GM23338 (cell line): ENCODE measurements at regions not wholly inside any gene's neighbourhood (a gene's known extent, or its start where the extent isn't known, plus 50 kb on each side); places are given as distances from the start of the nearest gene placed in this dataset.

Source experiments
- ATAC-seq: fragments of 200-7000 bp; cut with Tn5 transposase; 3 replicates; pipeline ENCODE4 v1.9.1; 2020
- DNase-seq: peaks from one replicate; pipeline ENCODE4 v3.0.0-alpha.2; 2015; ENCODE audit warnings: low spot score
- H2AFZ ChIP-seq: fragments of 200-600 bp; sonication (generic); 2 replicates; pipeline ENCODE4 v1.8.0; 2016; ENCODE audit warnings: antibody characterized with exemption, mild to moderate bottlenecking, moderate library complexity
- H3F3A ChIP-seq: fragments of 200-600 bp; sonication (generic); replicated peaks from 2 replicates; pipeline ENCODE4 v1.8.0; 2017; ENCODE audit warnings: antibody characterized with exemption, mixed run types, low read depth
- H3K27ac ChIP-seq: fragments of 200-600 bp; sonication (generic); 2 replicates; pipeline ENCODE4 v1.6.1; 2016; ENCODE audit warnings: low read depth
- H3K27me3 ChIP-seq: fragments of 200-600 bp; sonication (generic); 2 replicates; pipeline ENCODE4 v1.8.0; 2016; ENCODE audit warnings: mild to moderate bottlenecking, mixed run types, moderate library complexity; ENCODE audit not compliant: insufficient read depth
- H3K36me3 ChIP-seq: fragments of 200-600 bp; sonication (generic); 2 replicates; pipeline ENCODE4 v1.8.0; 2016; ENCODE audit warnings: mild to moderate bottlenecking; ENCODE audit not compliant: insufficient read depth
- H3K4me1 ChIP-seq: fragments of 200-600 bp; sonication (generic); 2 replicates; pipeline ENCODE4 v1.8.0; 2016; ENCODE audit warnings: mild to moderate bottlenecking, moderate library complexity; ENCODE audit not compliant: insufficient read depth
- H3K4me2 ChIP-seq: fragments of 200-600 bp; sonication (generic); 2 replicates; pipeline ENCODE4 v1.7.1; 2017; ENCODE audit warnings: mixed run types
- H3K4me3 ChIP-seq: fragments of 200-600 bp; sonication (generic); 2 replicates; pipeline ENCODE4 v1.6.1; 2016; ENCODE audit warnings: mixed run types
- H3K79me2 ChIP-seq: fragments of 200-600 bp; sonication (generic); replicated peaks from 2 replicates; pipeline ENCODE4 v1.8.0; 2017; ENCODE audit warnings: mild to moderate bottlenecking; ENCODE audit not compliant: insufficient read depth
- H3K9me2 ChIP-seq: fragments of 200-600 bp; sonication (generic); 2 replicates; pipeline ENCODE4 v1.8.0; 2017; ENCODE audit not compliant: insufficient read depth
- H4K20me1 ChIP-seq: fragments of 200-600 bp; sonication (generic); replicated peaks from 2 replicates; pipeline ENCODE4 v1.8.0; 2017; ENCODE audit warnings: mild to moderate bottlenecking; ENCODE audit not compliant: insufficient read depth
- H3K27ac Mint-ChIP-seq: 2 replicates; pipeline ENCODE4 v1.8.0; 2020; ENCODE audit warnings: inconsistent platforms, mild to moderate bottlenecking, moderate library complexity, mixed read lengths
- H3K27me3 Mint-ChIP-seq: 3 replicates; pipeline ENCODE4 v1.8.0; 2022; ENCODE audit warnings: low read depth, mild to moderate bottlenecking, moderate library complexity, mixed read lengths, inconsistent platforms; ENCODE audit not compliant: insufficient read depth, poor library complexity
- H3K36me3 Mint-ChIP-seq: 3 replicates; pipeline ENCODE4 v1.8.0; 2021; ENCODE audit warnings: low read depth, mild to moderate bottlenecking, inconsistent platforms, moderate library complexity, mixed read lengths
- H3K4me1 Mint-ChIP-seq: 3 replicates; pipeline ENCODE4 v1.8.0; 2020; ENCODE audit warnings: mild to moderate bottlenecking, inconsistent platforms, mixed read lengths
- H3K4me3 Mint-ChIP-seq: 3 replicates; pipeline ENCODE4 v1.8.0; 2021; ENCODE audit warnings: moderate library complexity, mild to moderate bottlenecking, inconsistent platforms, mixed read lengths
- H3K9me3 Mint-ChIP-seq: 3 replicates; pipeline ENCODE4 v1.8.0; 2020; ENCODE audit warnings: moderate library complexity, mild to moderate bottlenecking, inconsistent platforms, mixed read lengths
- CREB1 ChIP-seq: fragments of 250-450 bp; sonication (Bioruptor Pico); IDR thresholded peaks from 2 replicates; pipeline ENCODE4 v1.5.0; 2020; ENCODE audit warnings: low read depth, mild to moderate bottlenecking, moderate library complexity
- EZH2phosphoT487 ChIP-seq: fragments of 200-600 bp; sonication (generic); IDR thresholded peaks from one replicate; pipeline ENCODE4 v1.8.1; 2018; ENCODE audit warnings: antibody characterized with exemption; ENCODE audit not compliant: unreplicated experiment
- NANOG ChIP-seq: IDR thresholded peaks from 2 replicates; pipeline ENCODE4 v1.6.1; 2016; ENCODE audit warnings: antibody characterized with exemption, borderline replicate concordance
- STAT1 ChIP-seq: IDR thresholded peaks from one replicate; pipeline ENCODE4 v1.6.1; 2016; ENCODE audit warnings: antibody characterized with exemption; ENCODE audit not compliant: unreplicated experiment
- ZNF114 ChIP-seq: fragments of 250-450 bp; sonication (Bioruptor Pico); IDR thresholded peaks from 2 replicates; pipeline ENCODE4 v1.5.0; 2020; ENCODE audit warnings: mild to moderate bottlenecking, moderate library complexity
- TF ChIP-seq, protein P1 (sequence below), 2 experiments: fragments of 200-600 bp in 1 of 2; sonication (generic) in 1 of 2; conservative IDR thresholded peaks; 2 replicates each; pipeline versions ENCODE4 v1.5.1 to v1.6.1; 2016 to 2017; ENCODE audit warnings: antibody characterized with exemption in 2 of 2, low read depth in 2 of 2, mild to moderate bottlenecking in 2 of 2, moderate library complexity in 1 of 2

DNA sequence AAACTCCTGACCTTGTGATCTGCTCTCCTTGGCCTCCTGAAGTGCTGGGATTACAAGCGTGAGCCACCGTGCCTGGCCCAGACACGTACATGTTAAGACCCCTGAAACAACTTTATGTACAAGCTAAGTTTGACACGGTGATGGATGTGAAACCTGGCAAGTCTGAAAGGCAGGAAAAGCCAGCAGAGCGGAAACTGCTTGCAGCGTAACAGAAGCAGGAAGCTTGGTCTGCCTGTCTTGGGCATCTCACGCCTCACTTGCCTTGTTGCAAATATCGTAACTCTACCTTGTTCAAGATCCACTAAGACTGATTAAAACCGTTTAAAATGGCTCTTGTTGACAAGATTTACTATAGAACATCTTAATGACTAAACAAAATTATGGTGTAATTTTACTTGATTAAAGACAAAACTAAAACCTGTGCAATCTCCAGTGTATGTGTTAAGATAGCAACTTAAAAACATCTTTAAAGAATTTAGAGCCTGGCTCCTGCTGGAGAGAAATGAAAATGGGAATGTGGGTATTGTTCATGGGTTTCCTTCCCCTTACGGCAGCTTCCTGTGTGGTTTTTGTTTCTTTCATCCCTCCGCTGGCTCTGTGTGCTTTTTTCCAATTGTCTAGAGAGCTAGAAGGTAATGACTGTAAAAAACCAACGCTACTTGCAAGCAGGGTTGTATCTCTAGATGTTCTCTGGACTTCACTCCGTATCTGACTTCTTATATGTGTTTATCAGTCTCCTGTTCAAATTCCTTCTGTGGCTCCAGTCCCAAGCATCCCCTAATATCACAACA, 477.6 kb downstream of the XYLT1 start:
- Histone ChIP-seq H3K79me2 (no peaks in the 10 kb centered on the region), H4K20me1 (no peaks in the 10 kb centered on the region), H3K27ac (no peak overlapping the region), H3K27me3 (no peaks in the 10 kb centered on the region), H3K9me2 (no peaks in the 10 kb centered on the region), H3F3A (no peaks in the 10 kb centered on the region), H3K4me1 (no peaks in the 10 kb centered on the region), H3K4me2 (no peak overlapping the region), H3K4me3 (no peak overlapping the region), H2AFZ (peak overlapping the region; percentile 41), H3K36me3 (no peaks in the 10 kb centered on the region)
- no peak overlapping the region for H3K4me3 Mint-ChIP-seq
- H3K9me3 Mint-ChIP-seq, result no peaks in the 10 kb centered on the region
- DNase-seq (no peak), ATAC-seq (no peak)
- no peaks in the 10 kb centered on the region for H3K36me3 Mint-ChIP-seq
- H3K27me3 Mint-ChIP-seq, result peaks cover 2% of the 10 kb centered on the region
- no peak overlapping the region for H3K27ac Mint-ChIP-seq
- TF ChIP-seq EZH2phosphoT487, result no peak
- TF ChIP-seq, protein P1, sequence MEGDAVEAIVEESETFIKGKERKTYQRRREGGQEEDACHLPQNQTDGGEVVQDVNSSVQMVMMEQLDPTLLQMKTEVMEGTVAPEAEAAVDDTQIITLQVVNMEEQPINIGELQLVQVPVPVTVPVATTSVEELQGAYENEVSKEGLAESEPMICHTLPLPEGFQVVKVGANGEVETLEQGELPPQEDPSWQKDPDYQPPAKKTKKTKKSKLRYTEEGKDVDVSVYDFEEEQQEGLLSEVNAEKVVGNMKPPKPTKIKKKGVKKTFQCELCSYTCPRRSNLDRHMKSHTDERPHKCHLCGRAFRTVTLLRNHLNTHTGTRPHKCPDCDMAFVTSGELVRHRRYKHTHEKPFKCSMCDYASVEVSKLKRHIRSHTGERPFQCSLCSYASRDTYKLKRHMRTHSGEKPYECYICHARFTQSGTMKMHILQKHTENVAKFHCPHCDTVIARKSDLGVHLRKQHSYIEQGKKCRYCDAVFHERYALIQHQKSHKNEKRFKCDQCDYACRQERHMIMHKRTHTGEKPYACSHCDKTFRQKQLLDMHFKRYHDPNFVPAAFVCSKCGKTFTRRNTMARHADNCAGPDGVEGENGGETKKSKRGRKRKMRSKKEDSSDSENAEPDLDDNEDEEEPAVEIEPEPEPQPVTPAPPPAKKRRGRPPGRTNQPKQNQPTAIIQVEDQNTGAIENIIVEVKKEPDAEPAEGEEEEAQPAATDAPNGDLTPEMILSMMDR (conservative IDR thresholded peaks at IDR 0.05; ENCODE audit: low read depth in 2 of 2), result no peak
- TF ChIP-seq STAT1, result no peak
- TF ChIP-seq NANOG, result no peak
- no peak for TF ChIP-seq CREB1 (CRISPR knock-in tag)
- no peak for TF ChIP-seq ZNF114 (CRISPR knock-in tag)
- H3K4me1 Mint-ChIP-seq, result peaks cover 4% of the 10 kb centered on the region; the same call in 1 of the 3 replicates

DNA sequence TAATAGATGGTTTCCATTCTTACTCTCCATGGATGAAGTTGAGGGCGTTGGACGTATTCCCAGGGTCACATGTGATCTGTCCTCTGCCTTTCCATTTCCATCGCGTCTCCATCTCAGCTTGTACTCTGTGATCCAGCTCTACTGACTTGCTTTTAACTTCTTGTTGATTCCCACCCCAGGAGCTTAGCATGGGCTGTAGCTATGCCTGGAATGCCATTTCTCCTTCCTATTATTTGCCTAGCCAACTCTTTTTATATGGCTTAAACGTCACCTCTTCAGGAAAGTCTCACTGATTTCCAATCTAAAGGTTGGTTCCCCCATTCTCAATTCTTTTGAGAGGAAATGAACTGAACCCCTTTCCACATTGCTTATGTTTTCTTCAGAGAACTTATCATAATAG, 475.9 kb downstream of the XYLT1 start:
- Histone ChIP-seq H3K27me3 (no peaks in the 10 kb centered on the region), H3K79me2 (no peaks in the 10 kb centered on the region), H3F3A (no peaks in the 10 kb centered on the region), H4K20me1 (no peaks in the 10 kb centered on the region), H3K36me3 (no peaks in the 10 kb centered on the region), H3K27ac (no peak overlapping the region), H2AFZ (no peak overlapping the region), H3K4me3 (no peak overlapping the region), H3K9me2 (no peaks in the 10 kb centered on the region), H3K4me2 (no peak overlapping the region), H3K4me1 (no peaks in the 10 kb centered on the region)
- TF ChIP-seq NANOG, result no peak
- TF ChIP-seq, protein P1 (conservative IDR thresholded peaks at IDR 0.05; ENCODE audit: low read depth in 2 of 2), result no peak
- H3K36me3 Mint-ChIP-seq, result no peaks in the 10 kb centered on the region
- ATAC-seq, result no peak
- no peak overlapping the region for H3K4me3 Mint-ChIP-seq
- no peak overlapping the region for H3K27ac Mint-ChIP-seq
- H3K9me3 Mint-ChIP-seq, result no peaks in the 10 kb centered on the region
- peaks cover 4% of the 10 kb centered on the region; the same call in 1 of the 3 replicates for H3K4me1 Mint-ChIP-seq
- DNase-seq, result peak; percentile 27
- H3K27me3 Mint-ChIP-seq, result peaks cover 2% of the 10 kb centered on the region
